GM21367 (cell line): ENCODE measurements at regions not wholly inside any gene's neighbourhood (a gene's known extent, or its start where the extent isn't known, plus 50 kb on each side); places are given as distances from the start of the nearest gene placed in this dataset.
"Not testable (repeated sequence)": the region's sequence is repeated elsewhere in the genome, so short reads cannot be mapped to it uniquely, and the experiment has no call there.

Experiments
- ATAC-seq: cut with Tn5 transposase; IDR thresholded peaks from one replicate; pipeline ENCODE4 v1.9.1; 2021; ENCODE audit not compliant: unreplicated experiment

DNA sequence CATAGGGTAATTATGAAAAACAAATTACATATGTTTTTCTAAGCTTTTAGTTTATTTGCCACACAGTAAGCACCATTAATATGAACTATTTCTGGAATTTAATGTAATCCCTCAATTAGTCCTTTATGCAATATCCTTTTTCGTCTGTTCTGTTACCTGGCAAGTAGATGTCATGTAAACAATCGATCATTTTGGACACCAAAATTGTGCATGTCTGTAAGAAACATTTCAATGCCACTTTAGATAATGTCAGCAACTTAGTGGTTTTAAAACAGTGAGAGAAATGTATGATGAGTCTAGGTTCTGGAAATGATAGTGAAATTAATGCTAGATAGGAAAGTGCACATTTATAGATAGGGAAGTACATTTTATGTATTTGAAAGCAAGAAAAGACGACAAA, 986.6 kb downstream of the ZPLD1 start:
- no peak for ATAC-seq

DNA sequence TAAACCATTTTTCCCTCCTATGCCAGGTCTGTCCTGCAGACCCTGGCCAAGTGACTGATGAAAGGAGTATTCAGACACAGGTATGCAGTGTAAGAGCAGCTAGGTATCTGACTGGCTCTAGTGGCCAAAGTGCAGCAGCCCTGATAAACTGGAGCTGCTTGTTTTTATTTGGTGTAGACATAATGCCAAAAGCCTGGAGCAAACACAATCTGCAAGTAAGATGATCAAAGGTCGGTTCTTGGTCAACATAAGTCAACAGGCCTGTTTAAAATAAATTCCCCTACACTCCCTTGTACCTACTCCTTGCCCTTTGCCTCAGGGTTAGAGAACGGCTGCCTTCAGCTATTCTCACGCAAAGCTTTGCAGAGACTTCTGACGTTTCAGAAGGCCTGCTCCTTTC, 1003.1 kb downstream of the ZPLD1 start:
- ATAC-seq, result no peak

DNA sequence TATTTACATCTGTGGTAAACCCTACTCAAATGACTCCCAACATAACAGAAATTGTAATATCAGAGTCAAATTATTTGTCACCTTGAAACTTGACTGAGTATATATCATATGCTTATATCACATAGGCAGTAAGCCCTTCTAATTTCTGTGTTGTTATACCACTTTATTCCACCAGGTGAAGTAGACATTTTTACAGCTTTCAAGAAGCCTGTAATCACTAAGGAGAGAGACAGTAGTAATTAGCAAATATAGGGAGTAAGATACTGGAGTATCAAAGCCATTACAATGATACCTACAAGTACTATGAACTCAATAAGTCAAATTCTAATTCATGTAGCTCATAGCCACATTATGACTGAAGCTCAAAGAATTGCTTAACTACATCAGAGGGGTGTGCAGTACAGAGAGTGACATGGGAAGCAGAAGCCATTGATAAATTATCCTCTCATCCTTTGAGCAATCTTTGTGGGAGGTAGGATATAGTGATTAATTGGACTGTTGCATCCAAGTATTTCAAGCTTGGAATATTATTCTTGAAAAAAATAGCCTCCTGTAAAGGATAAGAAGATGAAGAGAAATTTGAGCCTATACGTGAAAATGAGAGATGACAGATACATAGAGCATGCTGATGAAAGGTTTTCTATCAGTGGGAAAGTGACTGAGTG, 1005.9 kb downstream of the ZPLD1 start:
- ATAC-seq, result peak; percentile 89

DNA sequence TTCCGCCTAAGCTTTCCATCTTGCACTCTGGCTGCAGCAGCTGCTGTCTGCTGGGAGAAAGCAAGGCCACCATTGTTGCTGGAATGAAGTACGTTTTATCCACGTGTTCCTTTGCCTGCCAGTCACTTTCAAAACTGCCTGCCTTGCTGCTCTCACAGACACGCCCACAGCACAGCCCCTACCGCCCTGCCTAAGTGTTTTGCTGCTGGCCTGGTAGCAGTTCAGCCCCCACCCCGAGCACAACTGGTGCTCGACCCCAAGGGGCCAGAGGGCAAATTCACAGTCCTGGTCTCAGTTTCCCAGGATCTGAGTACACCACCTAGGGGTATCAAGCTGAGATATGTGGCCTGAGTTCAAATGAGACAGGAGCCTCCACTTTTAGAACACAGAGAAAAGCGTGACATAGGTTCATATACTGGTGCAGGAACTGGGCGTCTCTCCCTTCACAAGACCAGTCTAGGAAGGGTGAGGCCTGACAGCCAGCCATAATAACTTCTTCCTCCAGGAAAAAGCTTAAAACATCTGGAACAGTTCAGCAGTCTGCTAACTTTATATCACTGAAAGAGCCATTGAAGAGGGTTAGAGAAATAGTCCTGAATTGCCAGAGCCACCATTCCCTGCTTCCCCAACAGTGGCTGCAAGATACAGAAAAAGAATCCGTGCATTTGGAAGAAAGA, 1012.3 kb downstream of the ZPLD1 start:
- ATAC-seq, result no peak

DNA sequence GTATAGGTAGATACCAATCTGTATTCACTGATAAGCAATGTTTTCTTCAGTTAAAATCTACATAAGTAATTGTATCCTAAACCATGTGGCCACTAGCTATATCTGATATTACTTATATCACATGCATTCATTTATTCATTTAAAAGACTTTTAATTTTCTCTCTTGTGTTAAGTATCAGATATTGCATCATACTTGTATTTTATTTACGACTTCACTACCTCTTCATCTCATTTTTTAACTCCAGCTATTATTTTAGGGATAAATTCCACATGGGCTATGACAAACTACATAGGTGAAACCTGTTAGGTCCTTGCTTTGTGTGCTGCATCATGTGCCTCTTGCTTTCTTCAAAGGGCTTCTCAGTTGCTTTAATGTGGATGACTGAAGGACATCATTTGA, 1018.3 kb downstream of the ZPLD1 start:
- no peak for ATAC-seq

DNA sequence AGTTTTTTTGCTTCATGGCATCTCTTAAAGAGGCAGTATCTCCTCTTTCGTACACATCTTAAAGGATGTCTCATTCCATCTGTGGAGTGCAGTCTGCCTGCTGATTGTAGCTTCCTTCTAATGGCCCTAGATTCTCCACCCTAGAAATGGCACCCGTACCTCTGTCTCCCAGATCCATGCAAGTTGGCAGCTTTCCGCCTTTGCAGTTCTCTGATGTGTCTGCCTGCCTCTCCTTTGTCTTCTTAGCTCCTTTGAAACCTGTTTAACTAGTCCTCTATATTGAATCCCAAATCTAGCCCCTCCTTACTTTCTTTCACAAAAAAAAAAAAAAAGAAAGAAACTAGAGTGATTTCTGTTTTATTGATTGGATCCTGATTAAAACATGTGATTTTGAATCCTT, 1025.0 kb downstream of the ZPLD1 start:
- no peak for ATAC-seq

DNA sequence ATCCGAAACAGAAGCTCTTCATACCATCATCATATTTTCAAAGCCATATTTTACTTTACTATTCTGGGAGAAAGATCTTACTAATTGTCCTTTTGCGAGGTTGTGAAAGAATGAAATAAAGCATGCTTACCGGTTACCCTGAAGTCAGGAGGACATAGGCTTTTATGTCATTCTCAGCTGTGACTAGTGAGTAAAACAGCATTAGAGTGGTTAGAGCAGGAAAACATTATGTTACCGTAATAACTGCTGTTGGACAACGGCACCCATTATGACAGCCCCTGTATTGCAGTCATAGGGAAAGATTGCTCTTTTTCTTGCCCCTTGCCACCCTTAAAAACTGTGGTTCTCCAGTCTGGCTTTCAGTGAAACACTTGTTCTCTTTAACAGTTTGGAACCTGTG, 1035.7 kb downstream of the ZPLD1 start:
- ATAC-seq, result no peak

DNA sequence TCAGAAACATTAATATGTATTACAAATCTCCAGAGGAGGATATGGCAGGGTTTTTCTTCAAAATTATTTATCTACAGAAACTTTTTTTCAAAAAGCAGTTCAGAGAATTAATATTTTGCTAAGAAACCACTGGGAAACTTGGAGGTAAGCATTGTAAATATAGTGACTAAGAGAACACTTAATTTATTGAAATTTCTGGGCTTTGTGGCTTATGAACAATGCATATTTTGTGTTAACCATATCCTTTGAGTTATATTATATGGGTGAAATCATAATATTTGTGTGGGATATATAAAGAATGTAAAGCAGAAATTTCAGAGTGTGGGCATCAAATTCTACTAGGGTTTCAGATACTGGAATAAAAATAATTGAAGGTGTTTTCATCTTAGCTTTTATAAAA, 1059.2 kb downstream of the ZPLD1 start:
- no peak for ATAC-seq

DNA sequence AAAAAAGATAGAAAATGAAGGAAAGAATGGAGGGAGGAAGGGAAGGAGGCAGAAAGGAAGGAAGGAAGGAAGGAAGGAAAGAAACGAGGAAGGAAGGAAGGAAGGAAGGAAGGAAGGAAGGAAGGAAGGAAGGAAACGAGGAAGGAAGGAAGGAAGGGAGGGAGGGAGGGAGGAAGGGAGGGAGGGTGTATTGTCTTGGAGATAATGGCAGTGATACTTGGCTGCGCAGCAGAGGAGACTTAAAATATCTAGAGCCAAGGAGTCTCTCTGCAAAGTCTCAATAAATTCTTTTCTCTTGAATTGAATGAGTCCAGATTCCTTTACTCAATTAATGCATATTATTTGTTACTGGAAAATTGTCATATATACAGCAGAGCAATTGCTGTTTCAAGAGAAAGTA, 1059.7 kb downstream of the ZPLD1 start:
- no peak for ATAC-seq

DNA sequence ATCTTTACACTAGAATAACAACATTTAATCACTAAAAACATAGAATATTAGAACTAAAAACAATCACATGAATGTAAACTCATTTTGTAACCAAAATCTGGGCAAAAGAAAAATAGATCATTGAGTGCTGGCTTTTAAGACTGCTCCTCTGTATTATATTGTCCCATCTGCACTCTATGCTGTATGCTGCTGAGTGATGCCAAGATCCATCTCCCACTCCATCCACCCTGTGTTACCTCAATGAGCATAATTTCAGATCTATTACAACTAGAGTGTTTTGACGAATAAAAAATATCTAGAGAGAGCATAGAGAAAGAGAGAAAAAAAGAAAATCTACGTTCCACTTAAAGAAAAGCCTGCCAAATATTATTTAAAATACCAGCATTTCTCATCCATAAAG, 1060.4 kb downstream of the ZPLD1 start:
- ATAC-seq, result no peak

DNA sequence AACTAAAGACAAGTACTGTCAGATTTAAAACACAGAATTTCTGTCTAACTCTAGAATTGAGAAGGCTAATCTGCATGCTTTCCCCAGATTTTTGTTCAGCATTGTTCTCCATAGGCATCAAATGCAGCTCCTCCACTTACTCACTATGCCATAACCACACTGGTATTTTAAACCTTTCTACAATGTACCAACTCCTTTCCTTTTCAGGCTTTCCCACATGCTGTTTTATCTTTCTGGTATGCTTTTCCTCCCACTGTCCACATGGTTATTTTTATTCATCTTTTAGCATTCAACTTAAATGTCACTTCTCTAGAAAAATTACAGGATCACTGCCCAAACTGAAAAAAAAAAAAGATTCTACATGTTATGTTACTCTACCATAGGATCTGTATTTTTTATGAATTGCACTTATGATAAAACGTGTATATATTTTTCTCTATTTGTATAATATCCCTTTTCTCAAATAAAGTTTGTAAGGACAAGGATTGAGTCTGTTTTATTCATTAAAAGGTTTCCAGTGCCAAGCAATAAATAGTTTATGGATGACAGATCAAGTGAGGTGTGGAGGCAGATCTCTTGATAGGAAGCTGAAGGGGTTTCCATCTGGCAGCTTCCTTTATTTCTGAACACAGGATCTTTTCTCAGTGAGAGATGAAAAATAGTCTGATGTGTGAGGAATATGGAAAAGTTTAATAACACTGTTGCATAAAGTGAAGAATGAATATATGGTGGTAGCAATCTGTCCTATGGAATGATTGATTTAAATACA, 1064.5 kb downstream of the ZPLD1 start:
- ATAC-seq, result no peak

DNA sequence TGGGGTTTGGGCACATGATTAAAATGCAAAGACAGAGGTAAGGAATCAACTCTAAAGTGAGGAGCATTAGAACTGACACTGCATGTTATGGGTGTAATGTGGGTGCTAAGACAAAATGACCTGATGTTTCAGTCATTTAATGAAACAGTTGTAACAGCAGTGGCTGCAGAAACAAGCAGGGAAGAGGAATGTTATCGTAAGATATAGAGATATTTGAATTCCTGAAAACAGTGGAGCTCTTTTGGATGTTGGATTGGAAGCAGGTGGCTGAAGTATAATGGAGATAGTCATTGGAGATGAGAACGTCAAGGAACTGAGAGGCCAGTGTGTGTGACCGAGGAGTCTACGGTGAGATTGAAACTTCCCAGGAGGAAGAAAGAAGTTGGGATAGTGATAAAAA, 1065.2 kb downstream of the ZPLD1 start:
- no peak for ATAC-seq

DNA sequence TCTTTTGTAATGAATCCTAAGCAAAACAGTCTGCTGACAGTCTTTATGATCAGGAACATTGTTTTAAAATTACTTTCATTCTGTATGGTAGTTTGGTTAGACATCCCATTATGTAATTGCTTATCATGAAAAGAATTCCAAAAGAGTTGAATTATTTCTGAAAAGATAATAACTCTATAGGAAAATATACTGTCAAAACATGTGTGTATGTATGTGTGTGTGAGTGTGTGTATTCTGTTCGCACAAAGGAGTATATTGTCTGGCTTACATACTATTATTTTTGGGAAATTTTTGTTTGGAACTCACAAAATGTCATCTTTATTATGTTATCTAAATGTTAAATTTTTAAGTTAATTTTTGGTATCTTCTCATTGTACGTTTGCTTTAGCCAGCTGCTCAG, 1075.9 kb downstream of the ZPLD1 start:
- ATAC-seq, result no peak

DNA sequence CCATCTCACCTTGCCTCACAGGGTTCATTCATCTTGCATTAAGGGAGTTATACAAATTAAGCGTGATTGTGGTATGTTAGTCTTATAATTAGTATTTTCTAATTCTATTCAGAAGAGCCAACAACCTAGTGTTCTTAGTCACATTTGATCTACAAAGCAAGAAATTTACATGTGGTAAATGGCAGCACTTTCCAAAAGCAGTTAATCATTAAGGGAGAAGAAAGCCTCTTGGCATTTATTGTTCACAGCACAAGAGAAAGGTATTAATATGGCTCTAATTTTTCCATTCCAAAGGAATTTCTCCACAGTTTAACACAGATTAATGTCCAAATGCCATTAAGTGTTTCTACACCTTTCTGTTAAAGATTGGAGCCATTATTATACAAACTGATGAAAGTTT, 1077.1 kb downstream of the ZPLD1 start:
- no peak for ATAC-seq

DNA sequence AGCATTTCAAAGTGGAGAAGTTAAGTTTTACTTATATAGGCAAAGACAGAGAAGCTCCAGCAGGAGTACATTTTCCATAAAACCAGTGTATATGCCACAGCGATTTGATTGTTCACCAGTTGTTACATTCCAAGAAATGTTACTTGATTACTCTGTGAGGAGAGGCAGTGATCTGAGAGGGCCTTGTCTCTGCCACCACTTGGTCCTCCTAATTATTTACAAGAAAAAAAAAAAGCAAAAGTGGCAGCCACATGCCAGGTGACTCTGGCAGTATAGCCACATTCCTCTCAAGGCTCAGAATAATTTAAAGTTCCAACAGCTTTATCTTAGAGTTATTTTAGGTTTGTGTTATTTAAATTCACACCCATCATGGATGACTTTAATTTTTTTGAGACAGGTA, 1077.8 kb downstream of the ZPLD1 start:
- no peak for ATAC-seq

DNA sequence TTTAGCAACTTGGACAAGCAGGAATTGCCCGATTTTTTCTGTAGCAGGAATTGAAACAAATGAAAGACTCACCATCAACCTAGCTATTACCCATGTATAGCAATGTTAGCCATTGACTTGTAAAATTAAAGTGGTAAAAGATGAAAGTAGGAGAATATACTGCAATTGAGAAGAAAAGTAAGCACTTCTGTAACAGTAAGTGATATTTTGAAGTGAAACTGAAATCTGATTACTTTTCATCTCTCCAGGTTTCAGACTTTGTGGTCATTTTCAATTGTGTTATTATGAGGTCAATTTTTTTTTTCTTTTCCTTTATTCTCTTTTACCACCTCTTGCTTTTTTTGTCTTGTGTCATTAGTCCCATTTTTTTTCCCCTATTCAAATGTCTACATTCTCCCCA, 1078.2 kb downstream of the ZPLD1 start:
- no peak for ATAC-seq

DNA sequence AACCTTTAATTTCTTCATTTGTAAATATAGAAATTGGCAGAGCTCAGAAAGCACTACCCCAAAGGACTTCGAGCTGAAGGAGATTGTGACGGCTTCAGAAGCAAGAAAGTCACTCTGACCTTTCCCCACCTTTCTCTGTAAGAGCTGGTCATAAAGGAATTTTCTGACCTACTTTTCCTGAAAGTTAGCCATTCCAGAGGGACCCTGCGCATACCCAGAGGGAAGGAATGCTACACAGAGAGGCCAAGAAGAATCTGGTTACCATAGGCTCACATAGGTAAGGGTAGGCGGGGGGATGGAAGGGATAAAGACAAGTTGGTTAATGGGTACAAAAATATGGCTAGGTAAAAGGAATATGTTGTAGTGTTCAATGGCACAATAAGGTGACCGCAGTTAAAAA, 1080.3 kb downstream of the ZPLD1 start:
- no peak for ATAC-seq

DNA sequence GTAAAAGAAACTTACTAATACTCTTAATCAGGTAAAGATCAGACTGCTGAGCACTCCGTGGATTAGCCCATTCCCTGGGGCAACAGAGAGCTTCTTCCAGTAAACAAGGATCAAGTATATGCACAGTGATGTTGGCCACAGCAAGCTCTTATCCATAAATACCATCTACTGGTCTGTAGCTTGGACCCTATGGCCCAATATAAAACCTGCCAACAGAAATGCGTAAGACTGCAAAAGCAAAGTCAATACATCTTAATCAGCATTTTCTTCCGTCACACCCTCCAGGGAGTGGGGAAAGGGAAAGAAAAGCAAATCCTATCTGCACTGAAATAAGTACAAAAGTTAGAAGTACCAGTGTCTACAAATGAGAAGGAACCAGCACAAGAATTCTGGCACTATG, 1082.1 kb downstream of the ZPLD1 start:
- no peak for ATAC-seq

DNA sequence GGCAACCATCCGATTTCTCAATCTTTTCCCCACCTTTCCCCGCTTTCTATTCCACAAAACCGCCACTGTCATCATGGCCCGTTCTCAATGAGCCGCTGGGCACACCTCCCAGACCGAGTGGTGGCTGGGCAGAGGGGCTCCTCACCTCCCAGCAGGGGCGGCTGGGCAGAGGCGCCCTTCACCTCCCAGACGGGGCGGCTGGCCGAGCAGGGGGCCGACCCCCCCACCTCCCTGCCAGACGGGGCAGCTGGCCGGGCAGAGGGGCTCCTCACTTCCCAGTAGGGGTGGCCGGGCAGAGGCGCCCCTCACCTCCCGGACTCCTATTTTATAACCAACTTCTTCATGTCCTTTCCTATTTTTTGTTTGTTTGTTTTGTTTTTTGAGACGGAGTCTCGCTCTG, 1096.5 kb downstream of the ZPLD1 start:
- not testable (repeated sequence) for ATAC-seq

DNA sequence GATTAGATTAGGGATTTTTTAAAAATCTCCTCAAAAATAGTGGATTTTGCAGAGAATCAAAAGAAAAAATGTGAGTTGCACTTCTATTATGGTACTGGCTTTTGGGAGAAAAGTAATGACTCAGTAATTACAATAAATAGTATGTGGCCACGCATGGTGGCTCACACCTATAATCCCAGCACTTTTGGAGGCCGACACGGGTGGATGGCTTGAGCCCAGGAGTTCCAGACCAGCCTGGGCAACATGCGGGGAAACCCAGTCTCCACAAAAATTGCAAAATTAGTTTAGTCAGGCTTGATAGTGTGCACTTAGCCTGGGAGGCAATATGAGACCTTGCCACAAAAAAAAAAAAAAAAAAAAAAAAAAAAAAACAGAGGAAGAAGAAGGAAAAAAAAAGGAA, 1098.2 kb downstream of the ZPLD1 start:
- no peak for ATAC-seq

DNA sequence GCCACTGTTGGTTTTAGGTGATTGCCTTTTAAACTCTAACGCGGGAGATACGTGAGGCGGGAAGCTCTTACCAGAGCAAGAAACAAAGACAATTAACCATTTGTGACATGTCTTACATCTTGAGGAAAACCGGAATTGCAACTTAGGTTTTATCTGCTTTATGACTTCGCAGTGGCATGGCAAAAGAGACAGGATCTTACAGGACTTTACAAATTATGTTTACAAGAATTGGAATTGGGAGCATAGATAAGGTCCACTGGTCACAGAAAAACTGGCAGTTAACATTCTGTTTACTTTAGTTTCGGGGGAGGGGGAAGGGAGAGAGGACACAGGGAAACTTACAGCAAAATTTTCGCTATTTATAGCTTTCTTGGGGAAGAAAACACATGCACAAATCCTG, 1119.6 kb downstream of the ZPLD1 start:
- ATAC-seq, result no peak

DNA sequence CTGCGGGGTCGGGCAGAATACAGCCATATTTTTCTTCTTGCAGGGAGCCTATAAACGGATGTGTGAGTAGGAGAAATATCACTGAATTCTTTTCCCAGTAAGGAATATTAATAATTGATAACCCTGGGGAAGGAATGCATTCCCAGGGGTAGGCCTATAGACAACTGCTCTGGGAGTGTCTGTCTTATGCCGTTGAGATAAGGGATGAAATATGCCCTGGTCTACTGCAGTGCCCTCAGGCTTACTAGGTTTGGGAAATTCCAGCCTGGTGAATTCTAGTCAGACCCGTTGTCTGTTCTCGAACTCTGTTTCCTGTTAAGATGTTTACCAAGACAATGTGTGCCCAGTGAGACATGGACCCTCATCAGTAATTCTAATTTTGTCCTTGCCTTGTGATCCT, 1129.3 kb downstream of the ZPLD1 start:
- not testable (repeated sequence) for ATAC-seq
